GM12878 (cell line): ENCODE measurements at regions not wholly inside any gene's neighbourhood (a gene's known extent, or its start where the extent isn't known, plus 50 kb on each side); places are given as distances from the start of the nearest gene placed in this dataset.

ENCODE experiments used
- ATAC-seq: fragments of 200-7000 bp; cut with Tn5 transposase; 3 replicates; pipeline ENCODE4 v1.9.1; 2020; ENCODE audit warnings: mild to moderate bottlenecking, moderate library complexity
- BruUV-seq: library from RNA; stranded (reverse); fragments of 400-500 nt; replicated peaks from 2 replicates; lab custom pipeline; 2021; lab: Mats Ljungman, UMichigan
- CTCF ChIA-PET: fragments of 300-600 bp; sonication (Branson Sonifier 250); formaldehyde crosslinking; extraction: SDS; loops from one replicate; lab custom pipeline; 2021; ENCODE audit warnings: inconsistent platforms; lab: Yijun Ruan, JAX
- POLR2A ChIA-PET: fragments of 350-600 bp; formaldehyde crosslinking; extraction: SDS; loops from one replicate; lab custom pipeline; 2021; ENCODE audit warnings: inconsistent platforms; lab: Charles Lee
- RAD21 ChIA-PET: fragments of 300-600 bp; sonication (Branson Sonifier 250); formaldehyde crosslinking; loops from one replicate; lab custom pipeline; 2023; ENCODE audit warnings: antibody characterized with exemption; ENCODE audit not compliant: unreplicated experiment; lab: Charles Lee
- SMC1A ChIA-PET: fragments of 300-600 bp; sonication (Branson Sonifier 250); formaldehyde crosslinking; loops from one replicate; lab custom pipeline; 2023; ENCODE audit not compliant: unreplicated experiment, uncharacterized antibody; lab: Charles Lee
- DNase-seq: peaks from one replicate; pipeline ENCODE4 v3.0.0-alpha.2; 2011; ENCODE audit warnings: low read depth, low spot score
- FAIRE-seq: peaks from 3 replicates; lab custom pipeline; 2011; peaks lifted over from hg19 to GRCh38; lab: Jason Lieb, UNC
- H2AFZ ChIP-seq: 2 replicates; pipeline ENCODE4 v1.6.0; 2011; ENCODE audit warnings: low read depth, low read length, control low read depth; ENCODE audit not compliant: control insufficient read depth
- H3K27ac ChIP-seq: 2 replicates; pipeline ENCODE4 v1.5.1; 2011; ENCODE audit warnings: control low read depth; ENCODE audit not compliant: control insufficient read depth, insufficient read depth
- H3K27me3 ChIP-seq, 2 experiments: replicated peaks in 1 of 2; 2 replicates each; pipeline versions ENCODE4 v1.6.0 to v1.6.1; 2011; ENCODE audit warnings: low read length in 1 of 2; ENCODE audit not compliant: control insufficient read depth in 2 of 2, insufficient read depth in 2 of 2
- H3K36me3 ChIP-seq, 2 experiments: 2 replicates each; pipeline ENCODE4 v1.5.1; 2011; ENCODE audit warnings: low read length in 1 of 2; ENCODE audit not compliant: control insufficient read depth in 2 of 2, insufficient read depth in 2 of 2
- H3K4me1 ChIP-seq: 2 replicates; pipeline ENCODE4 v1.6.1; 2011; ENCODE audit warnings: mild to moderate bottlenecking, low read length, moderate library complexity, mixed read lengths; ENCODE audit not compliant: control insufficient read depth, insufficient read depth
- H3K4me2 ChIP-seq: 2 replicates; pipeline ENCODE4 v1.6.0; 2011; ENCODE audit warnings: control low read depth; ENCODE audit not compliant: control insufficient read depth, insufficient read depth
- H3K4me3 ChIP-seq: fragments of 200-600 bp; sonication (generic); 2 replicates; pipeline ENCODE4 v1.5.1; 2016
- H3K79me2 ChIP-seq: 2 replicates; pipeline ENCODE4 v1.6.0; 2011; ENCODE audit warnings: low read length; ENCODE audit not compliant: control insufficient read depth, insufficient read depth
- H3K9ac ChIP-seq: 2 replicates; pipeline ENCODE4 v1.8.0; 2011; ENCODE audit warnings: low read length, control low read depth, mixed read lengths; ENCODE audit not compliant: control insufficient read depth, insufficient read depth
- H3K9me3 ChIP-seq: replicated peaks from 3 replicates; pipeline ENCODE4 v1.5.1; 2011; ENCODE audit warnings: mild to moderate bottlenecking, low read length; ENCODE audit not compliant: control insufficient read depth, insufficient read depth
- H4K20me1 ChIP-seq: 2 replicates; pipeline ENCODE4 v1.6.0; 2011; ENCODE audit not compliant: control insufficient read depth, insufficient read depth
- CBX5 ChIP-seq: sonication (generic); IDR thresholded peaks from 2 replicates; pipeline ENCODE4 v1.6.1; 2016; ENCODE audit warnings: low read depth, moderate library complexity, mild to moderate bottlenecking, inconsistent platforms
- EED ChIP-seq: sonication (generic); IDR thresholded peaks from 2 replicates; pipeline ENCODE4 v1.6.1; 2016; ENCODE audit warnings: antibody characterized with exemption, low read depth
- EP300 ChIP-seq, 2 experiments: fragments of 150-350 bp in 1 of 2; IDR thresholded peaks; 2 replicates each; pipeline ENCODE4 v1.6.1; 2011 to 2012; ENCODE audit warnings: low read depth in 2 of 2, low read length in 2 of 2, borderline replicate concordance in 1 of 2, improper control_type of control experiment in 1 of 2, inconsistent platforms in 1 of 2; ENCODE audit not compliant: control insufficient read depth in 1 of 2
- NFYB ChIP-seq: IDR thresholded peaks from 2 replicates; pipeline ENCODE4 v1.6.1; 2011; ENCODE audit warnings: low read depth, mild to moderate bottlenecking, low read length, improper control_type of control experiment, moderate library complexity; ENCODE audit not compliant: insufficient read depth
- PML ChIP-seq: IDR thresholded peaks from 2 replicates; pipeline ENCODE4 v1.6.1; 2012; ENCODE audit warnings: low read length, inconsistent platforms
- POU2F2 ChIP-seq: IDR thresholded peaks from 3 replicates; pipeline ENCODE4 v1.6.1; 2011; ENCODE audit warnings: low read depth, mild to moderate bottlenecking, low read length, borderline replicate concordance
- RAD21 ChIP-seq: IDR thresholded peaks from 2 replicates; pipeline ENCODE4 v1.6.1; 2011; ENCODE audit warnings: mild to moderate bottlenecking, low read depth, low read length, moderate library complexity; ENCODE audit not compliant: insufficient read depth
- STAT3 ChIP-seq: IDR thresholded peaks from 2 replicates; pipeline ENCODE4 v1.6.1; 2011; ENCODE audit warnings: low read depth, low read length, improper control_type of control experiment
- TARDBP ChIP-seq: IDR thresholded peaks from 2 replicates; pipeline ENCODE4 v1.6.1; 2016; ENCODE audit warnings: borderline replicate concordance
- ZNF207 ChIP-seq: fragments of 450-650 bp; IDR thresholded peaks from 2 replicates; pipeline ENCODE4 v1.6.1; 2014; ENCODE audit warnings: antibody characterized with exemption, mild to moderate bottlenecking, borderline replicate concordance
- WGBS: methylation state at CpG from one replicate; pipeline ENCODE4 v1.1.6; 2016; ENCODE audit warnings: low lambda C conversion rate; ENCODE audit not compliant: insufficient replicate concordance, insufficient coverage; ENCODE audit errors: missing lambda C conversion rate; 5-methylcytosine and 5-hydroxymethylcytosine counted together
- in situ Hi-C: fragments of 300-500 bp; cut with MboI; formaldehyde crosslinking; loops from 9 replicates; pipeline ENCODE4 v1.14.3; 2018; ENCODE audit warnings: mixed read lengths
- intact Hi-C: fragments of 100-400 bp; cut with micrococcal nuclease; formaldehyde crosslinking; loops from one replicate; pipeline ENCODE4 v1.14.2; 2022; ENCODE audit not compliant: unreplicated experiment
- TF ChIP-seq, protein P1 (sequence below): IDR thresholded peaks from 2 replicates; pipeline ENCODE4 v1.6.1; 2012; ENCODE audit warnings: improper control_type of control experiment, low read depth, low read length; ENCODE audit not compliant: insufficient replicate concordance
- TF ChIP-seq, protein P2 (sequence below), 3 experiments: IDR thresholded peaks in 2 of 3; conservative IDR thresholded peaks in 1 of 3; 2 replicates each; pipeline ENCODE4 v1.5.1; 2011; ENCODE audit warnings: low read depth in 3 of 3, low read length in 3 of 3, mild to moderate bottlenecking in 3 of 3, control low read depth in 2 of 3, moderate library complexity in 2 of 3, inconsistent platforms in 1 of 3, mixed read lengths in 1 of 3; ENCODE audit not compliant: control insufficient read depth in 2 of 3, insufficient read depth in 1 of 3; ENCODE audit errors: extremely low read depth in 1 of 3

DNA sequence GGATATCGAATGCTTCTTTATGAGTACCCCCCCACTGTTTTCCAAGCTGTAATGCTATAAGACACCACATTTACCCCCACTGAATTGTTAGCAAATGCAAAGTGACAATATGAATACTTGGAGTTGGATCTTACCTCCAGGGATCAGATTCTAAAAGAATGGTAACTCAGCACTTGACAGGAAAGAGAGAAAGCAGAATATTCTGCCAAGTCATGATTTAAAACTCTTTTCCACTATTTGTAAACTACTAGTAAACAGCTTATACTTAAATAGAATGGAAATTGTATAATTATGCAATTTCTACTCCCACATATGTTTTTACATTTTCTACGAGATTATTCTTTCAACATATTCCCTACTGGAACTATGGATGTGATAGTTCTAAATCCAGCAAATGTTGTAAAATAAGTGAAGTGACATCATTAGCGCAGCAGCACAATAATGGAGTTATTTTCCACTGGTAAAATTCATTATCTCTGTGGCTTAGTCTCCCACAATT, 56.0 kb upstream of the TFEC start:
- H3K4me1 ChIP-seq = no peaks in the 10 kb centered on the region
- H2AFZ ChIP-seq = no peak overlapping the region
- FAIRE-seq (no peak), ATAC-seq (no peak), DNase-seq (no peak)
- no peak overlapping the region for H3K4me3 ChIP-seq
- H3K4me2 ChIP-seq = no peak overlapping the region
- TF ChIP-seq TARDBP = no peak
- TF ChIP-seq STAT3 = no peak
- ChIA-PET SMC1A (no interaction called here), RAD21 (no interaction called here), CTCF (no interaction called here), POLR2A (no interaction called here)
- in situ Hi-C loops = no loop called here
- BruUV-seq = no TSS peak
- H3K36me3 ChIP-seq = no peaks in the 10 kb centered on the region
- H4K20me1 ChIP-seq = no peaks in the 10 kb centered on the region
- intact Hi-C loops = no loop called here
- 4% methylated on average over 3 of the region's 3 CpGs for WGBS
- no peak overlapping the region for H3K9ac ChIP-seq
- H3K27ac ChIP-seq = no peak overlapping the region
- no peaks in the 10 kb centered on the region for H3K79me2 ChIP-seq
- no peaks in the 10 kb centered on the region for H3K27me3 ChIP-seq
- no peaks in the 10 kb centered on the region for H3K9me3 ChIP-seq

DNA sequence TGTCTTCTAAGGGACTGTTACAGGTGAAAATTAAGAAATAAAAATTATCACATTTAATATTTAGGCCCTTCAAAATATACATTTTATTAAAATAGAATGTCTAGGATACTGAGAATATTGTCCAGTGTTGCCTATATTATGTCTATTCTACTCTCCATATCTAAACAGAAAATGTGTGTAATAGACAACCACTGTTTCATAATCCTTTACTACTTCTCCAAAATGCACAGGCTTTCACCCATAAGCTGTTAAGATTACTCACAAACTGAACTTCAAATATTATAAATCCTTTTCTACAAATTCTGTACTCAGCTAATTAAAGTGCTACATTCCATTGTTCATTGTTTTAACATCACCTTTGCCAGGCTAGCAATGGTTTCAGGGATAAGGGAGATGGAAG, 56.7 kb upstream of the TFEC start:
- Histone ChIP-seq H4K20me1 (no peaks in the 10 kb centered on the region), H3K27ac (no peak overlapping the region), H2AFZ (no peak overlapping the region), H3K4me3 (no peak overlapping the region), H3K4me1 (no peaks in the 10 kb centered on the region), H3K79me2 (no peaks in the 10 kb centered on the region), H3K27me3 (no peaks in the 10 kb centered on the region), H3K36me3 (no peaks in the 10 kb centered on the region), H3K9me3 (no peaks in the 10 kb centered on the region), H3K9ac (no peak overlapping the region), H3K4me2 (no peak overlapping the region)
- in situ Hi-C loops (no loop called here), intact Hi-C loops (no loop called here)
- ATAC-seq (no peak), DNase-seq (no peak), FAIRE-seq (no peak)
- CTCF ChIA-PET = no interaction called here
- no TSS peak for BruUV-seq
- SMC1A ChIA-PET = no interaction called here
- RAD21 ChIA-PET = no interaction called here
- POLR2A ChIA-PET = no interaction called here
- no peak for TF ChIP-seq EED
- no peak for TF ChIP-seq POU2F2
- TF ChIP-seq ZNF207 = no peak
- no peak for TF ChIP-seq NFYB
- TF ChIP-seq, protein P1, sequence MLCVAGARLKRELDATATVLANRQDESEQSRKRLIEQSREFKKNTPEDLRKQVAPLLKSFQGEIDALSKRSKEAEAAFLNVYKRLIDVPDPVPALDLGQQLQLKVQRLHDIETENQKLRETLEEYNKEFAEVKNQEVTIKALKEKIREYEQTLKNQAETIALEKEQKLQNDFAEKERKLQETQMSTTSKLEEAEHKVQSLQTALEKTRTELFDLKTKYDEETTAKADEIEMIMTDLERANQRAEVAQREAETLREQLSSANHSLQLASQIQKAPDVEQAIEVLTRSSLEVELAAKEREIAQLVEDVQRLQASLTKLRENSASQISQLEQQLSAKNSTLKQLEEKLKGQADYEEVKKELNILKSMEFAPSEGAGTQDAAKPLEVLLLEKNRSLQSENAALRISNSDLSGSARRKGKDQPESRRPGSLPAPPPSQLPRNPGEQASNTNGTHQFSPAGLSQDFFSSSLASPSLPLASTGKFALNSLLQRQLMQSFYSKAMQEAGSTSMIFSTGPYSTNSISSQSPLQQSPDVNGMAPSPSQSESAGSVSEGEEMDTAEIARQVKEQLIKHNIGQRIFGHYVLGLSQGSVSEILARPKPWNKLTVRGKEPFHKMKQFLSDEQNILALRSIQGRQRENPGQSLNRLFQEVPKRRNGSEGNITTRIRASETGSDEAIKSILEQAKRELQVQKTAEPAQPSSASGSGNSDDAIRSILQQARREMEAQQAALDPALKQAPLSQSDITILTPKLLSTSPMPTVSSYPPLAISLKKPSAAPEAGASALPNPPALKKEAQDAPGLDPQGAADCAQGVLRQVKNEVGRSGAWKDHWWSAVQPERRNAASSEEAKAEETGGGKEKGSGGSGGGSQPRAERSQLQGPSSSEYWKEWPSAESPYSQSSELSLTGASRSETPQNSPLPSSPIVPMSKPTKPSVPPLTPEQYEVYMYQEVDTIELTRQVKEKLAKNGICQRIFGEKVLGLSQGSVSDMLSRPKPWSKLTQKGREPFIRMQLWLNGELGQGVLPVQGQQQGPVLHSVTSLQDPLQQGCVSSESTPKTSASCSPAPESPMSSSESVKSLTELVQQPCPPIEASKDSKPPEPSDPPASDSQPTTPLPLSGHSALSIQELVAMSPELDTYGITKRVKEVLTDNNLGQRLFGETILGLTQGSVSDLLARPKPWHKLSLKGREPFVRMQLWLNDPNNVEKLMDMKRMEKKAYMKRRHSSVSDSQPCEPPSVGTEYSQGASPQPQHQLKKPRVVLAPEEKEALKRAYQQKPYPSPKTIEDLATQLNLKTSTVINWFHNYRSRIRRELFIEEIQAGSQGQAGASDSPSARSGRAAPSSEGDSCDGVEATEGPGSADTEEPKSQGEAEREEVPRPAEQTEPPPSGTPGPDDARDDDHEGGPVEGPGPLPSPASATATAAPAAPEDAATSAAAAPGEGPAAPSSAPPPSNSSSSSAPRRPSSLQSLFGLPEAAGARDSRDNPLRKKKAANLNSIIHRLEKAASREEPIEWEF = no peak
- no peak for TF ChIP-seq CBX5
- no peak for TF ChIP-seq EP300 (IDR thresholded peaks at IDR 0.05; ENCODE audit: borderline replicate concordance in 1 of 2, control insufficient read depth in 1 of 2, low read depth in 2 of 2, low read length in 2 of 2)
- TF ChIP-seq, protein P2, sequence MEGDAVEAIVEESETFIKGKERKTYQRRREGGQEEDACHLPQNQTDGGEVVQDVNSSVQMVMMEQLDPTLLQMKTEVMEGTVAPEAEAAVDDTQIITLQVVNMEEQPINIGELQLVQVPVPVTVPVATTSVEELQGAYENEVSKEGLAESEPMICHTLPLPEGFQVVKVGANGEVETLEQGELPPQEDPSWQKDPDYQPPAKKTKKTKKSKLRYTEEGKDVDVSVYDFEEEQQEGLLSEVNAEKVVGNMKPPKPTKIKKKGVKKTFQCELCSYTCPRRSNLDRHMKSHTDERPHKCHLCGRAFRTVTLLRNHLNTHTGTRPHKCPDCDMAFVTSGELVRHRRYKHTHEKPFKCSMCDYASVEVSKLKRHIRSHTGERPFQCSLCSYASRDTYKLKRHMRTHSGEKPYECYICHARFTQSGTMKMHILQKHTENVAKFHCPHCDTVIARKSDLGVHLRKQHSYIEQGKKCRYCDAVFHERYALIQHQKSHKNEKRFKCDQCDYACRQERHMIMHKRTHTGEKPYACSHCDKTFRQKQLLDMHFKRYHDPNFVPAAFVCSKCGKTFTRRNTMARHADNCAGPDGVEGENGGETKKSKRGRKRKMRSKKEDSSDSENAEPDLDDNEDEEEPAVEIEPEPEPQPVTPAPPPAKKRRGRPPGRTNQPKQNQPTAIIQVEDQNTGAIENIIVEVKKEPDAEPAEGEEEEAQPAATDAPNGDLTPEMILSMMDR (IDR thresholded peaks at IDR 0.05 in 2 of 3, conservative IDR thresholded peaks at IDR 0.05 in 1 of 3; ENCODE audit: control insufficient read depth in 2 of 3, extremely low read depth in 1 of 3, insufficient read depth in 1 of 3, low read depth in 3 of 3, low read length in 3 of 3) = no peak
- TF ChIP-seq RAD21 = no peak
- no peak for TF ChIP-seq PML
